HCT116 (cell line): ENCODE measurements at regions not wholly inside any gene's neighbourhood (a gene's known extent, or its start where the extent isn't known, plus 50 kb on each side); places are given as distances from the start of the nearest gene placed in this dataset.

Source experiments
- ATAC-seq: fragments of 200-7000 bp; cut with Tn5 transposase; 2 replicates; pipeline ENCODE4 v1.9.1; 2020; ENCODE audit warnings: mild to moderate bottlenecking, moderate library complexity
- BruUV-seq: library from RNA; stranded (reverse); fragments of 400-500 nt; replicated peaks from 2 replicates; lab custom pipeline; 2021; lab: Mats Ljungman, UMichigan
- CTCF ChIA-PET: fragments of 300-600 bp; sonication (Branson Sonifier 250); formaldehyde crosslinking; loops from one replicate; lab custom pipeline; 2021; ENCODE audit warnings: antibody characterized with exemption; lab: Charles Lee
- POLR2A ChIA-PET: fragments of 300-600, 350-600 bp; sonication (Branson Sonifier 250); formaldehyde crosslinking; loops from one replicate; lab custom pipeline; 2021; ENCODE audit warnings: antibody characterized with exemption; lab: Charles Lee
- RAD21 ChIA-PET, 2 experiments: fragments of 300-600 bp; sonication (Branson Sonifier 250); formaldehyde crosslinking; loops; one replicate each; lab custom pipeline; 2023; ENCODE audit warnings: low total read pairs in 2 of 2; ENCODE audit not compliant: uncharacterized antibody in 2 of 2, unreplicated experiment in 2 of 2, low non-redundant PET in 1 of 2; lab: Charles Lee
- DNase-seq: peaks from one replicate; pipeline ENCODE4 v3.0.0-alpha.2; 2010; ENCODE audit warnings: low read depth, low spot score
- H2AFZ ChIP-seq: fragments of 200-600 bp; shearing (Covaris generic), sonication (generic); 2 replicates; pipeline ENCODE4 v1.6.1; 2017; ENCODE audit warnings: low read depth, mixed run types, mixed read lengths, antibody characterized with exemption, low read length; ENCODE audit not compliant: poor library complexity, severe bottlenecking
- H3K27ac ChIP-seq: 2 replicates; pipeline ENCODE4 v1.5.1; 2012; ENCODE audit warnings: low read depth, low read length
- H3K27me3 ChIP-seq: fragments of 200-600 bp; sonication (generic); 2 replicates; pipeline ENCODE4 v1.6.1; 2016; ENCODE audit warnings: mixed run types, low read length, mixed read lengths; ENCODE audit not compliant: insufficient read depth
- H3K36me3 ChIP-seq, 2 experiments: fragments of 200-500 bp in 1 of 2; fragments of 200-600 bp in 1 of 2; sonication (Bioruptor generic) in 1 of 2; sonication (generic) in 1 of 2; 2 replicates each; pipeline versions ENCODE4 v1.5.1 to v1.6.1; 2014 to 2016; ENCODE audit warnings: low read length in 2 of 2, inconsistent platforms in 1 of 2, mixed read lengths in 1 of 2, mixed run types in 1 of 2; ENCODE audit not compliant: insufficient read depth in 2 of 2, control insufficient read depth in 1 of 2
- H3K4me1 ChIP-seq, 2 experiments: fragments of 200-600 bp in 1 of 2; sonication (generic) in 1 of 2; 2 replicates each; pipeline versions ENCODE4 v1.5.1 to v1.6.1; 2012 to 2017; ENCODE audit warnings: low read length in 2 of 2, inconsistent platforms in 1 of 2, mild to moderate bottlenecking in 1 of 2, mixed read lengths in 1 of 2, mixed run types in 1 of 2, moderate library complexity in 1 of 2; ENCODE audit not compliant: insufficient read depth in 2 of 2, control insufficient read depth in 1 of 2
- H3K4me2 ChIP-seq: fragments of 200-600 bp; sonication (generic); 2 replicates; pipeline ENCODE4 v1.6.1; 2017; ENCODE audit warnings: mixed run types, low read length, mixed read lengths
- H3K4me3 ChIP-seq, 2 experiments: fragments of 200-600 bp in 1 of 2; sonication (generic) in 1 of 2; replicated peaks in 1 of 2; 2 replicates each; pipeline ENCODE4 v1.5.1; 2011 to 2016; ENCODE audit warnings: low read length in 2 of 2, control low read depth in 1 of 2, low read depth in 1 of 2, mild to moderate bottlenecking in 1 of 2, mixed read lengths in 1 of 2, mixed run types in 1 of 2
- H3K79me2 ChIP-seq: fragments of 200-600 bp; sonication (generic); 2 replicates; pipeline ENCODE4 v1.6.1; 2017; ENCODE audit warnings: mild to moderate bottlenecking, mixed run types, low read length, moderate library complexity, mixed read lengths; ENCODE audit not compliant: insufficient read depth
- H3K9ac ChIP-seq: fragments of 200-600 bp; sonication (generic); 2 replicates; pipeline ENCODE4 v1.6.1; 2016; ENCODE audit warnings: low read length, mixed read lengths
- H3K9me2 ChIP-seq: fragments of 200-600 bp; sonication (generic), shearing (Covaris generic); 2 replicates; pipeline ENCODE4 v1.6.1; 2017; ENCODE audit warnings: mixed run types, mild to moderate bottlenecking, moderate library complexity; ENCODE audit not compliant: insufficient read depth
- H3K9me3 ChIP-seq, 2 experiments: fragments of 200-500 bp in 1 of 2; fragments of 200-600 bp in 1 of 2; sonication (Bioruptor generic) in 1 of 2; sonication (generic) in 1 of 2; 2 replicates each; pipeline ENCODE4 v1.6.1; 2014 to 2017; ENCODE audit warnings: low read length in 2 of 2, mixed read lengths in 2 of 2, inconsistent platforms in 1 of 2, low read depth in 1 of 2, mild to moderate bottlenecking in 1 of 2, mixed run types in 1 of 2, moderate library complexity in 1 of 2; ENCODE audit not compliant: control insufficient read depth in 1 of 2, insufficient read depth in 1 of 2
- H4K20me1 ChIP-seq: fragments of 200-600 bp; sonication (generic), shearing (Covaris generic); 2 replicates; pipeline ENCODE4 v1.6.1; 2017; ENCODE audit warnings: mixed run types, mild to moderate bottlenecking, moderate library complexity; ENCODE audit not compliant: insufficient read depth
- CEBPB ChIP-seq: IDR thresholded peaks from 2 replicates; pipeline ENCODE4 v1.6.1; 2012; ENCODE audit warnings: low read depth
- FOSL1 ChIP-seq: IDR thresholded peaks from 2 replicates; pipeline ENCODE4 v1.6.1; 2012; ENCODE audit warnings: low read depth
- POLR2A ChIP-seq: IDR thresholded peaks from 2 replicates; pipeline ENCODE4 v1.7.0; 2011; ENCODE audit warnings: borderline replicate concordance; ENCODE audit not compliant: insufficient read depth, insufficient read length; ENCODE audit errors: extremely low read depth
- SRF ChIP-seq: IDR thresholded peaks from 2 replicates; pipeline ENCODE4 v1.6.1; 2012; ENCODE audit warnings: low read depth
- YY1 ChIP-seq: IDR thresholded peaks from 2 replicates; pipeline ENCODE4 v1.6.1; 2011; ENCODE audit warnings: low read length, low read depth, moderate library complexity, mild to moderate bottlenecking; ENCODE audit not compliant: insufficient replicate concordance; ENCODE audit errors: extremely low read depth
- ZFX ChIP-seq: fragments of 450-650 bp; IDR thresholded peaks from 2 replicates; pipeline ENCODE4 v1.6.1; 2017
- intact Hi-C: fragments of 100-400 bp; cut with micrococcal nuclease; formaldehyde crosslinking; loops from 2 replicates; pipeline ENCODE4 v1.10.0; 2022
- TF ChIP-seq, protein P1 (sequence below): IDR thresholded peaks from 2 replicates; pipeline ENCODE4 v1.6.1; 2012; ENCODE audit warnings: low read depth
- TF ChIP-seq, protein P2 (sequence below): IDR thresholded peaks from 2 replicates; pipeline ENCODE4 v1.6.1; 2012

DNA sequence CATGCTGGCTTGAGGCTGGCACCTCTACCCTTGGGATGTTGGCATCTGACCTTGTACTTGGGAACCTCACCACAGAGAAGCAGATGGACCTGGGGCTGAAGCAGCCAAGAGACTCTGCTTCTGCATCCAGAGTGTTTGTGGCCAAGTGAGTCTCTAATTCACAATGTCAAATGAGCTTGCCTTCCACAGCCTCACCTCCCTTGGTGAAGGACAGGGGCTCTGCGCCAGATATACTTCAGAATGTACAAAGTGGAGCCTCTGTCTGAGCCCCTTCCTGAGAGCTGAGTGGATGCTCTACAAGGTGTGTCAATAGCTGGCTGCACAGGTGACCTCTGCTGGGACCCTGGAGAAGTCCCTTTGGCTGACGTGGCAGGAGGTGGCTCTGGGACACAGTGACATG lies 508.9 kb downstream of the CDH26 start:
- RAD21 ChIA-PET = no interaction called here
- no peaks in the 10 kb centered on the region for H3K4me1 ChIP-seq
- no peak overlapping the region for H3K4me2 ChIP-seq
- no peaks in the 10 kb centered on the region for H3K79me2 ChIP-seq
- DNase-seq (no peak), ATAC-seq (no peak)
- no peak overlapping the region for H3K4me3 ChIP-seq
- H4K20me1 ChIP-seq = no peaks in the 10 kb centered on the region
- peaks cover 8 to 11% of the 10 kb centered on the region in 2 experiments; a peak in 3 of 4 replicates for H3K9me3 ChIP-seq
- no peak overlapping the region for H3K27ac ChIP-seq
- H3K9ac ChIP-seq = no peak overlapping the region
- H3K9me2 ChIP-seq = no peaks in the 10 kb centered on the region
- POLR2A ChIA-PET = no interaction called here
- no peaks in the 10 kb centered on the region for H3K36me3 ChIP-seq
- no peaks in the 10 kb centered on the region for H3K27me3 ChIP-seq
- intact Hi-C loops = no loop called here
- TF ChIP-seq POLR2A (no peak), CEBPB (no peak), FOSL1 (no peak), ZFX (no peak), YY1 (no peak)
- TF ChIP-seq, protein P1, sequence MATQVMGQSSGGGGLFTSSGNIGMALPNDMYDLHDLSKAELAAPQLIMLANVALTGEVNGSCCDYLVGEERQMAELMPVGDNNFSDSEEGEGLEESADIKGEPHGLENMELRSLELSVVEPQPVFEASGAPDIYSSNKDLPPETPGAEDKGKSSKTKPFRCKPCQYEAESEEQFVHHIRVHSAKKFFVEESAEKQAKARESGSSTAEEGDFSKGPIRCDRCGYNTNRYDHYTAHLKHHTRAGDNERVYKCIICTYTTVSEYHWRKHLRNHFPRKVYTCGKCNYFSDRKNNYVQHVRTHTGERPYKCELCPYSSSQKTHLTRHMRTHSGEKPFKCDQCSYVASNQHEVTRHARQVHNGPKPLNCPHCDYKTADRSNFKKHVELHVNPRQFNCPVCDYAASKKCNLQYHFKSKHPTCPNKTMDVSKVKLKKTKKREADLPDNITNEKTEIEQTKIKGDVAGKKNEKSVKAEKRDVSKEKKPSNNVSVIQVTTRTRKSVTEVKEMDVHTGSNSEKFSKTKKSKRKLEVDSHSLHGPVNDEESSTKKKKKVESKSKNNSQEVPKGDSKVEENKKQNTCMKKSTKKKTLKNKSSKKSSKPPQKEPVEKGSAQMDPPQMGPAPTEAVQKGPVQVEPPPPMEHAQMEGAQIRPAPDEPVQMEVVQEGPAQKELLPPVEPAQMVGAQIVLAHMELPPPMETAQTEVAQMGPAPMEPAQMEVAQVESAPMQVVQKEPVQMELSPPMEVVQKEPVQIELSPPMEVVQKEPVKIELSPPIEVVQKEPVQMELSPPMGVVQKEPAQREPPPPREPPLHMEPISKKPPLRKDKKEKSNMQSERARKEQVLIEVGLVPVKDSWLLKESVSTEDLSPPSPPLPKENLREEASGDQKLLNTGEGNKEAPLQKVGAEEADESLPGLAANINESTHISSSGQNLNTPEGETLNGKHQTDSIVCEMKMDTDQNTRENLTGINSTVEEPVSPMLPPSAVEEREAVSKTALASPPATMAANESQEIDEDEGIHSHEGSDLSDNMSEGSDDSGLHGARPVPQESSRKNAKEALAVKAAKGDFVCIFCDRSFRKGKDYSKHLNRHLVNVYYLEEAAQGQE = no peak
- TF ChIP-seq, protein P2, sequence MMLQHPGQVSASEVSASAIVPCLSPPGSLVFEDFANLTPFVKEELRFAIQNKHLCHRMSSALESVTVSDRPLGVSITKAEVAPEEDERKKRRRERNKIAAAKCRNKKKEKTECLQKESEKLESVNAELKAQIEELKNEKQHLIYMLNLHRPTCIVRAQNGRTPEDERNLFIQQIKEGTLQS = no peak
- BruUV-seq = no TSS peak
- CTCF ChIA-PET = no interaction called here
- no peak overlapping the region for H2AFZ ChIP-seq

DNA sequence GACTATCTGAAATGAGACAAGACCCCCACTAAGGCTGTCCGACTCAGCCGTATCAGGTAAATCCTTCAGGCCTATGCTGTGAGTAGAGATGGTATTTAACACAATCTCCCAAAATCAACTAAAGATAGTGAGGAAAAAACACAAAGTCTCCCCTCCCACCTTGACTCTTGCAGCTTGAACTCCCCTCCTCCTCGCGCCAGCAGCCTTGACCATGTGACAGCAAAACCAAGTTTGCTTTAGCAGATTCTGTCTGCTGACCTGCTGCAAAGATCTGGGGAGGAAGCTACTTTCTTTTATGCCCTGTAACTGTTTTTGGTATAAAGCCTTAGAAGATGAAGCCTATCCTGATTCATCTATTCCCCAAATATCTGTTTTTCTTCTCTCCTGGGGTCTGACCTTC lies 509.5 kb downstream of the CDH26 start:
- no peak overlapping the region for H3K4me3 ChIP-seq
- no peak overlapping the region for H3K4me2 ChIP-seq
- H4K20me1 ChIP-seq = no peaks in the 10 kb centered on the region
- CTCF ChIA-PET = no interaction called here
- no peaks in the 10 kb centered on the region for H3K9me2 ChIP-seq
- TF ChIP-seq, protein P2 = no peak
- no peak for TF ChIP-seq SRF
- TF ChIP-seq, all 23 proteins: peak for 0
- no peak overlapping the region for H3K27ac ChIP-seq
- POLR2A ChIA-PET = no interaction called here
- RAD21 ChIA-PET = no interaction called here
- intact Hi-C loops = no loop called here
- H3K4me1 ChIP-seq = no peaks in the 10 kb centered on the region
- no peak overlapping the region for H3K9ac ChIP-seq
- no peak for DNase-seq
- H3K9me3 ChIP-seq = peaks cover 9 to 11% of the 10 kb centered on the region in 2 experiments; a peak in 3 of 4 replicates
- H2AFZ ChIP-seq = no peak overlapping the region
- BruUV-seq = no TSS peak
- H3K27me3 ChIP-seq = no peaks in the 10 kb centered on the region
- no peaks in the 10 kb centered on the region for H3K79me2 ChIP-seq
- no peak for ATAC-seq
- H3K36me3 ChIP-seq = no peaks in the 10 kb centered on the region
